ENCODE measurements at regions not wholly inside any gene's neighbourhood (a gene's known extent, or its start where the extent isn't known, plus 50 kb on each side); places are given as distances from the start of the nearest gene placed in this dataset.

GRCh38 chr6:82741325-82741995 lies 324.2 kb downstream of the UBE3D start (continued):
- TF ChIP-seq, protein P1, sequence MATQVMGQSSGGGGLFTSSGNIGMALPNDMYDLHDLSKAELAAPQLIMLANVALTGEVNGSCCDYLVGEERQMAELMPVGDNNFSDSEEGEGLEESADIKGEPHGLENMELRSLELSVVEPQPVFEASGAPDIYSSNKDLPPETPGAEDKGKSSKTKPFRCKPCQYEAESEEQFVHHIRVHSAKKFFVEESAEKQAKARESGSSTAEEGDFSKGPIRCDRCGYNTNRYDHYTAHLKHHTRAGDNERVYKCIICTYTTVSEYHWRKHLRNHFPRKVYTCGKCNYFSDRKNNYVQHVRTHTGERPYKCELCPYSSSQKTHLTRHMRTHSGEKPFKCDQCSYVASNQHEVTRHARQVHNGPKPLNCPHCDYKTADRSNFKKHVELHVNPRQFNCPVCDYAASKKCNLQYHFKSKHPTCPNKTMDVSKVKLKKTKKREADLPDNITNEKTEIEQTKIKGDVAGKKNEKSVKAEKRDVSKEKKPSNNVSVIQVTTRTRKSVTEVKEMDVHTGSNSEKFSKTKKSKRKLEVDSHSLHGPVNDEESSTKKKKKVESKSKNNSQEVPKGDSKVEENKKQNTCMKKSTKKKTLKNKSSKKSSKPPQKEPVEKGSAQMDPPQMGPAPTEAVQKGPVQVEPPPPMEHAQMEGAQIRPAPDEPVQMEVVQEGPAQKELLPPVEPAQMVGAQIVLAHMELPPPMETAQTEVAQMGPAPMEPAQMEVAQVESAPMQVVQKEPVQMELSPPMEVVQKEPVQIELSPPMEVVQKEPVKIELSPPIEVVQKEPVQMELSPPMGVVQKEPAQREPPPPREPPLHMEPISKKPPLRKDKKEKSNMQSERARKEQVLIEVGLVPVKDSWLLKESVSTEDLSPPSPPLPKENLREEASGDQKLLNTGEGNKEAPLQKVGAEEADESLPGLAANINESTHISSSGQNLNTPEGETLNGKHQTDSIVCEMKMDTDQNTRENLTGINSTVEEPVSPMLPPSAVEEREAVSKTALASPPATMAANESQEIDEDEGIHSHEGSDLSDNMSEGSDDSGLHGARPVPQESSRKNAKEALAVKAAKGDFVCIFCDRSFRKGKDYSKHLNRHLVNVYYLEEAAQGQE (IDR thresholded peaks at IDR 0.05; ENCODE audit: low read depth), result no peak
- TF ChIP-seq TCF7L2 (IDR thresholded peaks at IDR 0.05; ENCODE audit: borderline replicate concordance, extremely low read depth, insufficient read depth, insufficient read length) (no peak), ELF1 (IDR thresholded peaks at IDR 0.05; ENCODE audit: borderline replicate concordance, low read depth) (no peak), JUND (IDR thresholded peaks at IDR 0.05) (no peak)

- no peak overlapping the region for H2AFZ ChIP-seq (ENCODE audit: low read depth, low read length, poor library complexity, severe bottlenecking)
- no peaks in the 10 kb centered on the region for H3K4me1 ChIP-seq (ENCODE audit: control insufficient read depth in 1 of 2, insufficient read depth in 2 of 2, low read length in 2 of 2)
- no peak overlapping the region for H3K4me3 ChIP-seq (replicated peaks in 1 of 2; ENCODE audit: low read depth in 1 of 2, low read length in 2 of 2)
- H4K20me1 ChIP-seq (ENCODE audit: insufficient read depth), result no peaks in the 10 kb centered on the region
- DNase-seq (ENCODE audit: low read depth, low spot score) (no peak), ATAC-seq (no peak)
- no peaks in the 10 kb centered on the region for H3K9me2 ChIP-seq (ENCODE audit: insufficient read depth)
- RAD21 ChIA-PET (ENCODE audit: low non-redundant PET in 1 of 2, low total read pairs in 2 of 2, uncharacterized antibody in 2 of 2, unreplicated experiment in 2 of 2), result interaction anchor here in 1 of 2 experiments (0.6 kb wide), 1 partner anchor 65 kb away, joined by 3 read pairs; no protein-coding TSS in a partner anchor
- no peaks in the 10 kb centered on the region for H3K36me3 ChIP-seq (ENCODE audit: control insufficient read depth in 1 of 2, insufficient read depth in 2 of 2, low read length in 2 of 2)
- POLR2A ChIA-PET, result no interaction called here
- H3K4me2 ChIP-seq (ENCODE audit: low read length), result no peak overlapping the region
- H3K9me3 ChIP-seq (ENCODE audit: control insufficient read depth in 1 of 2, insufficient read depth in 1 of 2, low read depth in 1 of 2, low read length in 2 of 2), result no peaks in the 10 kb centered on the region
- CTCF ChIA-PET, result interaction anchor here (0.9 kb wide), 1 partner anchor 29 kb away, joined by 3 read pairs; no protein-coding TSS in a partner anchor
- H3K9ac ChIP-seq (ENCODE audit: low read length), result no peak overlapping the region
- H3K27me3 ChIP-seq (ENCODE audit: insufficient read depth, low read length), result no peaks in the 10 kb centered on the region
- intact Hi-C loops (cut with micrococcal nuclease), result no loop called here
- no peak for TF ChIP-seq TCF7L2 (IDR thresholded peaks at IDR 0.05; ENCODE audit: borderline replicate concordance, extremely low read depth, insufficient read depth, insufficient read length)
- no peak for TF ChIP-seq POLR2A (IDR thresholded peaks at IDR 0.05; ENCODE audit: borderline replicate concordance, extremely low read depth, insufficient read depth, insufficient read length)
- no peak for TF ChIP-seq SP1 (IDR thresholded peaks at IDR 0.05; ENCODE audit: low read depth)
- TF ChIP-seq, protein P2, sequence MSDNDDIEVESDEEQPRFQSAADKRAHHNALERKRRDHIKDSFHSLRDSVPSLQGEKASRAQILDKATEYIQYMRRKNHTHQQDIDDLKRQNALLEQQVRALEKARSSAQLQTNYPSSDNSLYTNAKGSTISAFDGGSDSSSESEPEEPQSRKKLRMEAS (IDR thresholded peaks at IDR 0.05), result no peak
- TF ChIP-seq CTCF (IDR thresholded peaks at IDR 0.05 in 2 of 3, conservative IDR thresholded peaks at IDR 0.05 in 1 of 3; ENCODE audit: borderline replicate concordance in 1 of 3, insufficient read depth in 1 of 3, low read depth in 2 of 3, low read length in 2 of 3), result no peak
- no peak for TF ChIP-seq CEBPB (IDR thresholded peaks at IDR 0.05; ENCODE audit: low read depth)
- TF ChIP-seq POLR2AphosphoS5 (IDR thresholded peaks at IDR 0.05; ENCODE audit: low read depth, low read length), result no peak
- no peak for TF ChIP-seq ELF1 (IDR thresholded peaks at IDR 0.05; ENCODE audit: borderline replicate concordance, low read depth)
- TF ChIP-seq EGR1 (IDR thresholded peaks at IDR 0.05; ENCODE audit: low read depth), result no peak
- no peak for TF ChIP-seq RAD21 (IDR thresholded peaks at IDR 0.05; ENCODE audit: low read depth)
- TF ChIP-seq ZNF274 (IDR thresholded peaks at IDR 0.05; ENCODE audit: low read depth, low read length), result no peak
- no peak for TF ChIP-seq FOSL1 (IDR thresholded peaks at IDR 0.05; ENCODE audit: low read depth)
- no peak for TF ChIP-seq SIN3A (IDR thresholded peaks at IDR 0.05; ENCODE audit: low read depth)
- no peak for TF ChIP-seq SRF (IDR thresholded peaks at IDR 0.05; ENCODE audit: low read depth)
- BruUV-seq (replicated peaks), result no TSS peak
- no peak overlapping the region for H3K27ac ChIP-seq (ENCODE audit: low read depth, low read length)
- H3K79me2 ChIP-seq (ENCODE audit: insufficient read depth, low read length), result no peaks in the 10 kb centered on the region
These were observed 323.6 kb downstream of the UBE3D start for GRCh38 chr6:82741996-82742385.
